ENCODE measurements at regions not wholly inside any gene's neighbourhood (a gene's known extent, or its start where the extent isn't known, plus 50 kb on each side); places are given as distances from the start of the nearest gene placed in this dataset.

DNA sequence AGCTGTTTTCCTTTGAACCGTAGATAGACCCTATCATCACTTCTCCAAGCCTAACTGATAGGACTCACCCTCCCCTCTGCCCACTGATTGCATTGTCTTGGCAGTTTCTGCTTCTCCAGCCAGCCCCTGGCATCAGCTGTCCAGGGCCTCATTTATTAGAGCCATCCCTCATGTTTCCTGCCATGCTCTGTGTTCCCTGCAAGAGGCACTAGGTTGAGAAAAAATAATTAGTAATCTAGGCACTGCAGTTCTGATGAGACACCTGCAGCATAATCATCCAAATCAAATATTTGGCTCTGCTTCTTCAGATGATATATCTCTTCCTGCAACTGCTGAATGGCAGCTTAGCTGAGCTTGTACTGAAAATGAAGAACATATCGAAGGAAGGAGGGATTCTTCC, 303.0 kb upstream of the TLE4 start:
- TF ChIP-seq, protein P1, sequence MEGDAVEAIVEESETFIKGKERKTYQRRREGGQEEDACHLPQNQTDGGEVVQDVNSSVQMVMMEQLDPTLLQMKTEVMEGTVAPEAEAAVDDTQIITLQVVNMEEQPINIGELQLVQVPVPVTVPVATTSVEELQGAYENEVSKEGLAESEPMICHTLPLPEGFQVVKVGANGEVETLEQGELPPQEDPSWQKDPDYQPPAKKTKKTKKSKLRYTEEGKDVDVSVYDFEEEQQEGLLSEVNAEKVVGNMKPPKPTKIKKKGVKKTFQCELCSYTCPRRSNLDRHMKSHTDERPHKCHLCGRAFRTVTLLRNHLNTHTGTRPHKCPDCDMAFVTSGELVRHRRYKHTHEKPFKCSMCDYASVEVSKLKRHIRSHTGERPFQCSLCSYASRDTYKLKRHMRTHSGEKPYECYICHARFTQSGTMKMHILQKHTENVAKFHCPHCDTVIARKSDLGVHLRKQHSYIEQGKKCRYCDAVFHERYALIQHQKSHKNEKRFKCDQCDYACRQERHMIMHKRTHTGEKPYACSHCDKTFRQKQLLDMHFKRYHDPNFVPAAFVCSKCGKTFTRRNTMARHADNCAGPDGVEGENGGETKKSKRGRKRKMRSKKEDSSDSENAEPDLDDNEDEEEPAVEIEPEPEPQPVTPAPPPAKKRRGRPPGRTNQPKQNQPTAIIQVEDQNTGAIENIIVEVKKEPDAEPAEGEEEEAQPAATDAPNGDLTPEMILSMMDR (IDR thresholded peaks at IDR 0.05): no peak
- TF ChIP-seq POLR2A (IDR thresholded peaks at IDR 0.05): no peak
- no peak for TF ChIP-seq EP300 (IDR thresholded peaks at IDR 0.05)
